Common myeloid progenitor, CD34-positive (primary cell): ENCODE measurements at regions not wholly inside any gene's neighbourhood (a gene's known extent, or its start where the extent isn't known, plus 50 kb on each side); places are given as distances from the start of the nearest gene placed in this dataset.

ENCODE experiments used
- CTCF ChIA-PET: fragments of 350-600 bp; sonication (Branson Sonifier 250); formaldehyde crosslinking; loops from one replicate; lab custom pipeline; 2021; ENCODE audit warnings: antibody characterized with exemption; lab: Charles Lee
- POLR2A ChIA-PET: fragments of 350-600 bp; sonication (Branson Sonifier 250); formaldehyde crosslinking; loops from one replicate; lab custom pipeline; 2021; ENCODE audit warnings: antibody characterized with exemption; lab: Charles Lee
- DNase-seq, 3 donors: peaks; one replicate each; pipeline versions ENCODE4 v3.0.0 to v3.0.0-alpha.2; 2013
- H3K27ac ChIP-seq, 2 experiments: 1 replicate in 1 of 2; 2 replicates in 1 of 2; pipeline ENCODE4 v1.7.0; 2013; ENCODE audit warnings: inconsistent platforms in 2 of 2, low read length in 2 of 2, mild to moderate bottlenecking in 2 of 2, low read depth in 1 of 2, moderate library complexity in 1 of 2; ENCODE audit not compliant: severe bottlenecking in 2 of 2, insufficient read depth in 1 of 2, poor library complexity in 1 of 2
- H3K27me3 ChIP-seq, 5 experiments: replicated peaks in 2 of 5; 1 replicate in 3 of 5; 2 replicates in 2 of 5; pipeline versions ENCODE4 v1.6.1 to v1.7.0; 2013; ENCODE audit warnings: low read length in 4 of 5, mild to moderate bottlenecking in 2 of 5, moderate library complexity in 2 of 5, inconsistent platforms in 1 of 5; ENCODE audit not compliant: insufficient read depth in 5 of 5, control insufficient read depth in 4 of 5
- H3K36me3 ChIP-seq, 4 experiments: 1 replicate in 2 of 4; 2 replicates in 2 of 4; pipeline versions ENCODE4 v1.6.1 to v1.7.0; 2013; ENCODE audit warnings: low read length in 3 of 4, control low read depth in 1 of 4, mild to moderate bottlenecking in 1 of 4; ENCODE audit not compliant: control insufficient read depth in 4 of 4, insufficient read depth in 4 of 4
- H3K4me1 ChIP-seq, 4 experiments: 1 replicate in 3 of 4; 2 replicates in 1 of 4; pipeline versions ENCODE4 v1.6.1 to v1.7.1; 2013; ENCODE audit warnings: low read length in 3 of 4, mild to moderate bottlenecking in 3 of 4, control low read depth in 1 of 4, inconsistent platforms in 1 of 4, moderate library complexity in 1 of 4; ENCODE audit not compliant: control insufficient read depth in 4 of 4, insufficient read depth in 4 of 4; ENCODE audit errors: control extremely low read depth in 1 of 4
- H3K4me3 ChIP-seq, 7 experiments: 1 replicate in 4 of 7; 2 replicates in 3 of 7; pipeline versions ENCODE4 v1.5.1 to v1.7.0; 2013; ENCODE audit warnings: mild to moderate bottlenecking in 7 of 7, low read length in 6 of 7, moderate library complexity in 6 of 7, inconsistent platforms in 2 of 7, low read depth in 2 of 7, control low read depth in 1 of 7; ENCODE audit not compliant: insufficient read depth in 4 of 7, control insufficient read depth in 1 of 7; ENCODE audit errors: extremely low read depth in 1 of 7
- H3K9me3 ChIP-seq, 5 experiments: 1 replicate in 4 of 5; 2 replicates in 1 of 5; pipeline versions ENCODE4 v1.6.1 to v1.7.1; 2013; ENCODE audit warnings: low read length in 4 of 5, mild to moderate bottlenecking in 2 of 5, inconsistent platforms in 1 of 5, low read depth in 1 of 5, moderate library complexity in 1 of 5; ENCODE audit not compliant: control insufficient read depth in 4 of 5, insufficient read depth in 2 of 5; ENCODE audit errors: control extremely low read depth in 1 of 5
- WGBS: methylation state at CpG from one replicate; pipeline ENCODE4 v1.1.5; 2013; ENCODE audit not compliant: insufficient coverage; 5-methylcytosine and 5-hydroxymethylcytosine counted together

DNA sequence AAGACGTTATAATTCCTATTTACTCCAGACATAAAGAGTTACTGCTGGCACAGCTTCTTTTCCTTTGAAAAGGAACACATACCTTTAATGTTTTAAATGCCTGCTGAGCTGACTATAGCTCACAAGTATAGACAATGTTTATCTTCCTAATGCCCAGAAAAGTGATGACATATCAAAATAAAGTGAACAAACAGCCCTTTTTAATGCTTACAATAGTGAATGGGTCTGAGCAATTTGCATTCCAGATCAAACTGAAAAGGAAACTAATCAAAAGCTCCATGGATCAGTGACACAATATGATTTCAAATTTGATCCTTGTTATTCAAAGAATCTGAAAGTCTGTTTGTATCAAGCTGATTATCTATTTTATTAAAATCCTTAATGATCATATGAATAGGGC lies 233.6 kb upstream of the SEMA3E start:
- CTCF ChIA-PET, result no interaction called here
- Histone ChIP-seq H3K27ac (no peak overlapping the region), H3K9me3 (no peaks in the 10 kb centered on the region), H3K4me1 (no peaks in the 10 kb centered on the region), H3K27me3 (peaks cover 0 to 2% (median 0%) of the 10 kb centered on the region in 5 experiments), H3K4me3 (no peak overlapping the region), H3K36me3 (no peaks in the 10 kb centered on the region)
- no peak for DNase-seq
- POLR2A ChIA-PET, result no interaction called here
- 100% methylated on average over 1 of the region's 1 CpG for WGBS

DNA sequence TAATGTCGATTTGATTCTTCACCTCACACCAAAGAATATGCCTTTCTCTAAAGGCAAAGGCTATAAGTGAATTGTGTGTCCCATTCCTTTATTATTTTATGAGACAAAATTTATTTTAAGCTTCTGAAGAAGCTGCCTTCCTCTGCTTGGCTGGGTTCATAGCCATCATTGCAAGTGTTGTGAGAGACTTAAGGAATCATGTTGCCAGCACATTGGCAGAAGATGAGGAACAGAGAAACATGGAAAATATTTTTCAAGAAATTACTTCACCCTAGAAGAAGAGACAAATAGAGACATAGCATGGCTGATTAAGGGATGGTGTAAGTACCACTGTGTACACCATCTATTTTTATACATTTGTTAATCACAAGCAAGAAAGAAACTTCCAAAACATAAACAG lies 230.1 kb upstream of the SEMA3E start:
- no peak overlapping the region for H3K27ac ChIP-seq
- ChIA-PET POLR2A (no interaction called here), CTCF (no interaction called here)
- H3K4me1 ChIP-seq, result no peaks in the 10 kb centered on the region
- WGBS, result no CpG with 5 or more reads among the region's 1 CpG
- no peaks in the 10 kb centered on the region for H3K36me3 ChIP-seq
- DNase-seq, result no peak
- no peak overlapping the region for H3K4me3 ChIP-seq
- H3K27me3 ChIP-seq, result peaks cover 0 to 2% (median 0%) of the 10 kb centered on the region in 5 experiments
- H3K9me3 ChIP-seq, result no peaks in the 10 kb centered on the region

DNA sequence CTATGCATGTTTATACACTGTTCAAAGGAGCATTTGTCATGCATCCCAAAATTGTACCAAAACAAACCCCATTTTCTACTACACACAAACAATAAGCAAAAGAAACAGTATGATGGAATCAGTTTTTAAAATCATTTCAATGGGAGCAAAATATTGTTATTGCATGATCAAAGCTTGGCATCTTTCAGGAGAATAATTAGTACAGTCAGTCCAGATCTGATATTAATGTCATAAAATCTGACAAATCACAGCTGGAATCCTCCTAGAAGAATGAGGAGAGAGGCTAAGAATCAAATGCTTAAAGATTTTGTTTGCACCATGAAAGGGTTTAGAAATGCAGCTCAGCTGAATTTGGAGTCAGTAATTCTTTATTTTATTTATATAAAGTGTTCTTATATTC lies 229.7 kb upstream of the SEMA3E start:
- H3K27ac ChIP-seq, result no peak overlapping the region
- H3K4me1 ChIP-seq, result no peaks in the 10 kb centered on the region
- ChIA-PET CTCF (no interaction called here), POLR2A (no interaction called here)
- H3K9me3 ChIP-seq, result no peaks in the 10 kb centered on the region
- DNase-seq, result no peak
- no peaks in the 10 kb centered on the region for H3K36me3 ChIP-seq
- peaks cover 0 to 2% (median 0%) of the 10 kb centered on the region in 5 experiments for H3K27me3 ChIP-seq
- no peak overlapping the region for H3K4me3 ChIP-seq

DNA sequence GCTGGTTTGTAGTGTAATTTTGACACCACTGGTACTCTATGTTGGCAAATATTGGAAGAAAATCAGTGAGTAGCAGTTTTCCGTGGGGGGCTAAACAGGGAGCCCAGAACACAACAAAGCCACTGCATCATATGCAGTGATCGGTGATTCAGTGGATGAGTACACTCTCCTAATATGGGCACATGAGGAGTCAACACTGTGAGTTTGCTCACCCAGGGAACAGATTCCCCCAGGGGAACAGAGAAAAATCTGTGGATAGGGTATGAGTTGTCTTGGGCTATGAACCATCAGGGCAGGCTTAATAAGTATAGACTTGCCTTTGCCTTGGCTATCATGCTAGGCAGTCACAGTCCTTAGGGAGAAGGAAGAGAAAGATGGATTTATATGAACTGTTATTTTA lies 227.7 kb upstream of the SEMA3E start:
- H3K27me3 ChIP-seq, result no peaks in the 10 kb centered on the region
- H3K4me1 ChIP-seq, result no peaks in the 10 kb centered on the region
- CTCF ChIA-PET, result no interaction called here
- DNase-seq, result no peak
- H3K36me3 ChIP-seq, result no peaks in the 10 kb centered on the region
- WGBS, result 100% methylated on average over 2 of the region's 2 CpGs
- POLR2A ChIA-PET, result no interaction called here
- no peak overlapping the region for H3K27ac ChIP-seq
- no peaks in the 10 kb centered on the region for H3K9me3 ChIP-seq
- H3K4me3 ChIP-seq, result no peak overlapping the region

DNA sequence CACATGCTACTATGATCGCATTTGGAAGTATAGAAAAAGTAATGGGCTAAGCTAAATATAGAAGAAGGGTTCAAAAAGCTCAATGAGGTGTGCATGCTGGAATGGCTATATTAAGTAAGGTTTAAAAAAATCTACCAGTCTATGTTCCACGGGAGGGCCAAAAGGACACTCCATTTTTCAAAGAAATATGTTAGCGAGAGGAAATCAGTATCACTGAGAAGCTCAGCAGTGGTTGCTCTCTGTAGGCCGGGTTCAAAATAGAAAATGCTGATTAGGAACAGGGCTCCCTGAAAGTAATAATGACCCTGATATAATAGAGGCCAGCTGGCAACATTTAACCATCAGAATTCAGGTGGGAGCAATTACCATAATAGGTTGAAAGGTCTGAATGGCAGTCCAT lies 224.5 kb upstream of the SEMA3E start:
- no peak overlapping the region for H3K27ac ChIP-seq
- WGBS, result 94% methylated on average over 3 of the region's 4 CpGs
- no peaks in the 10 kb centered on the region for H3K36me3 ChIP-seq
- DNase-seq, result no peak
- CTCF ChIA-PET, result no interaction called here
- POLR2A ChIA-PET, result no interaction called here
- H3K4me3 ChIP-seq, result no peak overlapping the region
- H3K4me1 ChIP-seq, result no peaks in the 10 kb centered on the region
- no peaks in the 10 kb centered on the region for H3K27me3 ChIP-seq
- H3K9me3 ChIP-seq, result no peaks in the 10 kb centered on the region

DNA sequence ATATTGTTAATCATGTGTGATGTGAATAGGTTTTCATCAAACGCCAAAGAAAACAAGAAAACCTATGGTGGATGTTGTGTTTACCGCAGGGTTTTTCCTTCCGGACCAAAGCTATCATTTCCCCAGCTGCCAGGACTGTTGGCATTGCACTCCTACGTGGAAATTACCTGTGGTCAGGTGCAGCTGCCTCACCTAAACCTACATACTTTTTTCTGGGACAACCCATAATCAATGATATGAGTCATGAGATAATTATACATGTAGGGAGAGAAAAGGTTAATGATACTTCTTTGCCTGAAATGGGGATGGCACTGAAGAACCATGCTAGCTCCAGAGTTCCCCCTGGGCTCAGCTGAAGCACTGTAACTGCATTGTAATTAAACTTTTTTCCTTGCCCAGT lies 223.6 kb upstream of the SEMA3E start:
- 57% methylated on average over 1 of the region's 4 CpGs for WGBS
- no peaks in the 10 kb centered on the region for H3K9me3 ChIP-seq
- no peak overlapping the region for H3K27ac ChIP-seq
- POLR2A ChIA-PET, result no interaction called here
- no peaks in the 10 kb centered on the region for H3K36me3 ChIP-seq
- H3K4me3 ChIP-seq, result no peak overlapping the region
- H3K4me1 ChIP-seq, result no peaks in the 10 kb centered on the region
- CTCF ChIA-PET, result interaction anchor here (1.1 kb wide), 1 partner anchor 23 kb away, joined by 3 read pairs; no protein-coding TSS in a partner anchor
- H3K27me3 ChIP-seq, result no peaks in the 10 kb centered on the region
- no peak for DNase-seq

DNA sequence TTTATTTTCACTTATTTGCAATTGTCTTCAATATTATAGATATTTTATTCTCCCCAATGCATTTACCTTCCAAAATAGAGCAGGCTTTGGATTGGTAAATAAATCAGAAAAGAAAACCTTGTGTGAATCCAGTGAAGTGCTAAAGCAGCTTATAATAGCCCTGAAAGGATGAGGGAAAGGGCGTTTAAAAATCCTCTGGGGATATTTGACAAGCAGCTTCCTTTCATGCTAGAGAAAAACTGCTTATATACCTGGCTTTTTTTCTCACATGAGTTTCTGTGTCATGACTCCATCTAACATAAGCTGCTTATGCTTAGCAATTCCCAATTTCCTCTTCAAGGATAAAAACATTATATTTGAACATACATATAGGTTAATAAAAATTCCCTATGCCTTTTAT lies 221.6 kb upstream of the SEMA3E start:
- no peak for DNase-seq
- CTCF ChIA-PET, result no interaction called here
- no peaks in the 10 kb centered on the region for H3K9me3 ChIP-seq
- no peak overlapping the region for H3K4me3 ChIP-seq
- H3K4me1 ChIP-seq, result no peaks in the 10 kb centered on the region
- no peak overlapping the region for H3K27ac ChIP-seq
- no peaks in the 10 kb centered on the region for H3K27me3 ChIP-seq
- H3K36me3 ChIP-seq, result no peaks in the 10 kb centered on the region
- POLR2A ChIA-PET, result no interaction called here
- WGBS, result no CpG with 5 or more reads among the region's 1 CpG
